HCT116 (cell line): ENCODE measurements at regions not wholly inside any gene's neighbourhood (a gene's known extent, or its start where the extent isn't known, plus 50 kb on each side); places are given as distances from the start of the nearest gene placed in this dataset.

Experiments used
- CTCF ChIP-seq, 3 experiments: fragments of 200-600 bp in 1 of 3; sonication (generic) in 1 of 3; IDR thresholded peaks in 2 of 3; conservative IDR thresholded peaks in 1 of 3; 2 replicates each; pipeline ENCODE4 v1.5.1; 2012 to 2017; ENCODE audit warnings: low read depth in 2 of 3, low read length in 2 of 3, antibody characterized with exemption in 1 of 3, borderline replicate concordance in 1 of 3, control low read depth in 1 of 3, mild to moderate bottlenecking in 1 of 3, mixed read lengths in 1 of 3, mixed run types in 1 of 3, moderate library complexity in 1 of 3; ENCODE audit not compliant: insufficient read depth in 1 of 3
- MAX ChIP-seq: IDR thresholded peaks from 2 replicates; pipeline ENCODE4 v1.6.1; 2012
- POLR2A ChIP-seq: IDR thresholded peaks from 2 replicates; pipeline ENCODE4 v1.7.0; 2011; ENCODE audit warnings: borderline replicate concordance; ENCODE audit not compliant: insufficient read depth, insufficient read length; ENCODE audit errors: extremely low read depth
- POLR2AphosphoS5 ChIP-seq: IDR thresholded peaks from 2 replicates; pipeline ENCODE4 v1.6.1; 2011; ENCODE audit warnings: mild to moderate bottlenecking, low read depth, low read length, moderate library complexity
- RAD21 ChIP-seq: IDR thresholded peaks from 2 replicates; pipeline ENCODE4 v1.6.1; 2012; ENCODE audit warnings: low read depth, mild to moderate bottlenecking
- SP1 ChIP-seq: IDR thresholded peaks from 2 replicates; pipeline ENCODE4 v1.6.1; 2012; ENCODE audit warnings: low read depth
- SRF ChIP-seq: IDR thresholded peaks from 2 replicates; pipeline ENCODE4 v1.6.1; 2012; ENCODE audit warnings: low read depth
- YY1 ChIP-seq: IDR thresholded peaks from 2 replicates; pipeline ENCODE4 v1.6.1; 2011; ENCODE audit warnings: low read length, low read depth, moderate library complexity, mild to moderate bottlenecking; ENCODE audit not compliant: insufficient replicate concordance; ENCODE audit errors: extremely low read depth

GRCh38 chr9:99478469-99479027 is 256.5 kb downstream of the SEC61B start:
- TF ChIP-seq CTCF (IDR thresholded peaks at IDR 0.05 in 2 of 3, conservative IDR thresholded peaks at IDR 0.05 in 1 of 3; ENCODE audit: borderline replicate concordance in 1 of 3, insufficient read depth in 1 of 3, low read depth in 2 of 3, low read length in 2 of 3) (no peak), POLR2A (no peak), SP1 (no peak), POLR2AphosphoS5 (no peak), YY1 (no peak), SRF (no peak), MAX (no peak), RAD21 (no peak)
